ENCODE measurements at regions not wholly inside any gene's neighbourhood (a gene's known extent, or its start where the extent isn't known, plus 50 kb on each side); places are given as distances from the start of the nearest gene placed in this dataset.

DNA sequence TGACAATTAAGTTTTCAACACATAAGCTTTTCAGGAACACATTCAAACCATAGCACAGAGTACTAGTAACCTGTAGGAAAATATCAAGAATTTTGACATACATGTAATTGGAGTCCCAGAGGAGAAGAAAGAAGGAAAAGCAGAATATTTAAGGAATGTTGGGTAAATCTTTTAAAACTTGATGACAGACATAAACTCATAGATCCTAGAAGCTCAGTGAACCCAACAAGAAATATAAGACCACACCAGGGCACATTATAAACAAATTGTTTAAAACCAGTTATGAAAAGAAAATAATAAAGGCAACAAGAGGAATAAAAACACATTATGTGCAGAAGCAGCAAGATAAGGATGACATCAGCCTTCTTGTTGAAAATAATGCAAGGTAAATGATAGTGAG is 151.5 kb upstream of the ATXN1 start:
- Histone ChIP-seq H3K9me3 (ENCODE audit: control insufficient read depth, low read length) (peaks cover 5% of the 10 kb centered on the region), H3K36me3 (ENCODE audit: control insufficient read depth, insufficient read depth, low read length) (no peaks in the 10 kb centered on the region), H3K27me3 (ENCODE audit: control insufficient read depth, insufficient read depth, low read length, poor library complexity, severe bottlenecking) (no peaks in the 10 kb centered on the region), H3K4me3 (ENCODE audit: low read length) (no peak overlapping the region), H3K27ac (ENCODE audit: low read depth, low read length) (no peak overlapping the region), H3K4me1 (ENCODE audit: control insufficient read depth, insufficient read depth, low read length) (no peaks in the 10 kb centered on the region), H3K9ac (ENCODE audit: extremely low read depth, low read length, poor library complexity, severe bottlenecking) (no peak overlapping the region)
- Mint-ChIP-seq H3K4me1 (no peaks in the 10 kb centered on the region), H3K4me3 (no peak overlapping the region), H3K36me3 (ENCODE audit: low read depth) (no peaks in the 10 kb centered on the region), H3K27ac (no peak overlapping the region), H3K27me3 (ENCODE audit: insufficient read depth) (no peaks in the 10 kb centered on the region), H3K9me3 (peaks cover 15% of the 10 kb centered on the region)
- DNase-seq, result no peak
- TF ChIP-seq CTCF (conservative IDR thresholded peaks at IDR 0.05), result no peak

GRCh38 chr6:16911088-16911487 is 149.8 kb upstream of the ATXN1 start:
- H3K9me3 Mint-ChIP-seq, result peaks cover 15% of the 10 kb centered on the region
- Histone ChIP-seq H3K4me3 (ENCODE audit: low read length) (no peak overlapping the region), H3K4me1 (ENCODE audit: control insufficient read depth, insufficient read depth, low read length) (no peaks in the 10 kb centered on the region), H3K27me3 (ENCODE audit: control insufficient read depth, insufficient read depth, low read length, poor library complexity, severe bottlenecking) (no peaks in the 10 kb centered on the region), H3K9me3 (ENCODE audit: control insufficient read depth, low read length) (peaks cover 5% of the 10 kb centered on the region), H3K27ac (ENCODE audit: low read depth, low read length) (no peak overlapping the region), H3K36me3 (ENCODE audit: control insufficient read depth, insufficient read depth, low read length) (no peaks in the 10 kb centered on the region), H3K9ac (ENCODE audit: extremely low read depth, low read length, poor library complexity, severe bottlenecking) (no peak overlapping the region)
- H3K4me1 Mint-ChIP-seq, result no peaks in the 10 kb centered on the region
- no peaks in the 10 kb centered on the region for H3K36me3 Mint-ChIP-seq (ENCODE audit: low read depth)
- no peak for DNase-seq
- WGBS, 2 experiments (ENCODE audit: insufficient coverage in 1 of 2, insufficient read length in 1 of 2), result 94 to 96% methylated on average over 2 to 3 of the region's 3 CpGs
- no peaks in the 10 kb centered on the region for H3K27me3 Mint-ChIP-seq (ENCODE audit: insufficient read depth)
- no peak overlapping the region for H3K4me3 Mint-ChIP-seq
- TF ChIP-seq CTCF (conservative IDR thresholded peaks at IDR 0.05), result no peak
- no peak overlapping the region for H3K27ac Mint-ChIP-seq

DNA sequence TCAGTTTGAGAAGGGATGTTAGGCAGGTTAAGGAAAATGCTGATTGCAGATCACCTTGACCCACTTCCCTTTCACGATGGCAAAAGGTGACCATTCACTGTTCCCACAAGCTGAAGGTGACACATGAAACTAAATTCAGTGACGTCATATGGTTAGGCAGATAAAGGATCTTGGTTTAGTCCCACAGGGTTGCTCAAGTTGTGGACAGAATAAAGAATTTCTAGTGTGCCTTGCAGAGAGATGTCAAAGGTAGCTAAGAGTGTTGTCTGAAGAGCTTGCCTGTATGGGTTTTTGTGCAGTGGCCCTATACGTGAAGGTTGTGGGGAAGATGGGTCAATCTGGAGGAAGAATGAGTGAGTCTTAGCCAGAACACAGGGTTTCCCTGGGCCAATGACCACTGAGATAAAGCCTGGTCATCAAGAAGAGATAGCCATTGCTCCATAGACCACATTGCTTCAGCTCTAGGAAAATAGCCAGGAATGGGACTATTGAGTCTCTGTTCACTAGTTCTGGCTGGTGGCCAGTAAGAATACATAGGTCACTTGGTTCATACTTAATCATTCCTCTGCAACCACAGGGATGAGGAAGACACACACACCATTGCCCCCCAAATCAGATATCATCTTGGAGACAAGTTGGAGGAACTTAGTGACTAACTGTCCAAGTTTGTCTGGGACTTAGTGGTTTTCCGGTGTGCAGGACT is 148.5 kb upstream of the ATXN1 start:
- Mint-ChIP-seq H3K27ac (no peak overlapping the region), H3K4me1 (no peaks in the 10 kb centered on the region), H3K9me3 (peaks cover 13% of the 10 kb centered on the region), H3K27me3 (ENCODE audit: insufficient read depth) (no peaks in the 10 kb centered on the region), H3K4me3 (no peak overlapping the region), H3K36me3 (ENCODE audit: low read depth) (no peaks in the 10 kb centered on the region)
- no peak for TF ChIP-seq CTCF (conservative IDR thresholded peaks at IDR 0.05)
- Histone ChIP-seq H3K36me3 (ENCODE audit: control insufficient read depth, insufficient read depth, low read length) (no peaks in the 10 kb centered on the region), H3K9me3 (ENCODE audit: control insufficient read depth, low read length) (peaks cover 5% of the 10 kb centered on the region), H3K9ac (ENCODE audit: extremely low read depth, low read length, poor library complexity, severe bottlenecking) (no peak overlapping the region), H3K4me1 (ENCODE audit: control insufficient read depth, insufficient read depth, low read length) (no peaks in the 10 kb centered on the region), H3K27me3 (ENCODE audit: control insufficient read depth, insufficient read depth, low read length, poor library complexity, severe bottlenecking) (no peaks in the 10 kb centered on the region), H3K4me3 (ENCODE audit: low read length) (no peak overlapping the region), H3K27ac (ENCODE audit: low read depth, low read length) (no peak overlapping the region)
- 90 to 100% methylated on average over 3 to 4 of the region's 4 CpGs for WGBS, 2 experiments (ENCODE audit: insufficient coverage in 1 of 2, insufficient read length in 1 of 2)
- DNase-seq, result no peak
